ENCODE measurements at regions not wholly inside any gene's neighbourhood (a gene's known extent, or its start where the extent isn't known, plus 50 kb on each side); places are given as distances from the start of the nearest gene placed in this dataset.

GRCh38 chr13:39892721-39893685, 237.5 kb downstream of the COG6 start (continued):
- TF ChIP-seq SP1 (IDR thresholded peaks at IDR 0.05; ENCODE audit: low read depth, low read length) (no peak), GABPA (IDR thresholded peaks at IDR 0.05; ENCODE audit: low read depth) (no peak), HDAC6 (IDR thresholded peaks at IDR 0.05; ENCODE audit: unreplicated experiment) (no peak), YBX1 (IDR thresholded peaks at IDR 0.05) (no peak)

GRCh38 chr13:39893808-39894207, 238.3 kb downstream of the COG6 start:
- ATAC-seq, result no peak
- POLR2A ChIA-PET, result no interaction called here
- CTCF ChIA-PET, result no interaction called here

More at GRCh38 chr13:39893808-39894207, 238.3 kb downstream of the COG6 start:
- DNase-seq (ENCODE audit: low read depth, low spot score) (no peak), FAIRE-seq (no peak)
- Histone ChIP-seq H4K20me1 (ENCODE audit: control insufficient read depth, insufficient read depth) (no peaks in the 10 kb centered on the region), H3K36me3 (ENCODE audit: control insufficient read depth in 2 of 2, insufficient read depth in 2 of 2, low read length in 1 of 2) (no peaks in the 10 kb centered on the region), H3K9ac (ENCODE audit: control insufficient read depth, insufficient read depth, low read length) (no peak overlapping the region), H3K9me3 (replicated peaks; ENCODE audit: control insufficient read depth, insufficient read depth, low read length) (no peaks in the 10 kb centered on the region), H3K4me3 (no peak overlapping the region), H3K4me2 (ENCODE audit: control insufficient read depth, insufficient read depth) (no peak overlapping the region), H3K27me3 (replicated peaks in 1 of 2; ENCODE audit: control insufficient read depth in 2 of 2, insufficient read depth in 2 of 2, low read length in 1 of 2) (no peaks in the 10 kb centered on the region; a peak in 1 of 4 replicates), H3K27ac (ENCODE audit: control insufficient read depth, insufficient read depth) (no peak overlapping the region), H2AFZ (ENCODE audit: control insufficient read depth, low read depth, low read length) (no peak overlapping the region), H3K79me2 (ENCODE audit: control insufficient read depth, insufficient read depth, low read length) (no peaks in the 10 kb centered on the region), H3K4me1 (ENCODE audit: control insufficient read depth, insufficient read depth, low read length) (no peaks in the 10 kb centered on the region)
- TF ChIP-seq ZSCAN29 (IDR thresholded peaks at IDR 0.05), result no peak
- no peak for TF ChIP-seq MLLT1 (IDR thresholded peaks at IDR 0.05)
- no peak for TF ChIP-seq KAT2A (conservative IDR thresholded peaks at IDR 0.05; ENCODE audit: control insufficient read depth, low read depth, low read length)
- no peak for TF ChIP-seq FOS (IDR thresholded peaks at IDR 0.05; ENCODE audit: borderline replicate concordance, extremely low read depth, insufficient read length)
- no peak for TF ChIP-seq MEF2A (IDR thresholded peaks at IDR 0.05; ENCODE audit: insufficient read depth, low read depth, low read length)
- no peak for TF ChIP-seq PAX5 (IDR thresholded peaks at IDR 0.05; ENCODE audit: borderline replicate concordance, low read depth, low read length)
- no TSS peak for BruUV-seq (replicated peaks)
- RAD21 ChIA-PET (ENCODE audit: unreplicated experiment), result no interaction called here
- in situ Hi-C loops (cut with MboI), result no loop called here
- WGBS (ENCODE audit: insufficient coverage, insufficient replicate concordance, low lambda C conversion rate, missing lambda C conversion rate), result 35% methylated on average over 1 of the region's 1 CpG
- SMC1A ChIA-PET (ENCODE audit: uncharacterized antibody, unreplicated experiment), result no interaction called here
- intact Hi-C loops (cut with micrococcal nuclease; ENCODE audit: unreplicated experiment), result no loop called here
